ENCODE measurements at regions not wholly inside any gene's neighbourhood (a gene's known extent, or its start where the extent isn't known, plus 50 kb on each side); places are given as distances from the start of the nearest gene placed in this dataset.

GRCh38 chr2:6216234-6216633 lies 524.0 kb downstream of the SOX11 start:
- TF ChIP-seq CTCF (IDR thresholded peaks at IDR 0.05) (no peak), EZH2 (IDR thresholded peaks at IDR 0.05; ENCODE audit: borderline replicate concordance, insufficient read depth, low read depth, low read length, poor library complexity, severe bottlenecking) (no peak)
- H3K27me3 Mint-ChIP-seq, result no peaks in the 10 kb centered on the region
- DNase-seq, result no peak
- CTCF ChIA-PET, result no interaction called here
- Histone ChIP-seq H3K27me3 (replicated peaks in 1 of 4; ENCODE audit: control extremely low read depth in 1 of 4, control insufficient read depth in 3 of 4, insufficient read depth in 4 of 4, low read length in 3 of 4) (no peaks in the 10 kb centered on the region), H3K79me2 (ENCODE audit: control insufficient read depth, insufficient read depth, low read length) (no peaks in the 10 kb centered on the region), H3K4me2 (replicated peaks; ENCODE audit: low read depth, low read length, poor library complexity, severe bottlenecking) (no peak overlapping the region), H3K36me3 (replicated peaks in 1 of 2; ENCODE audit: control extremely low read depth in 1 of 2, control insufficient read depth in 1 of 2, extremely low read depth in 1 of 2, insufficient read depth in 2 of 2, low read length in 1 of 2) (no peaks in the 10 kb centered on the region), H3K4me3 (ENCODE audit: control extremely low read depth in 1 of 5, extremely low read depth in 1 of 5, insufficient read depth in 1 of 5, low read depth in 2 of 5, low read length in 4 of 5) (no peak overlapping the region), H3K9me3 (ENCODE audit: control extremely low read depth in 1 of 3, control insufficient read depth in 2 of 3, insufficient read depth in 1 of 3, low read length in 2 of 3) (peaks cover 0 to 10% (median 0%) of the 10 kb centered on the region in 3 donors), H3K9ac (ENCODE audit: low read length) (no peak overlapping the region), H3K4me1 (ENCODE audit: control insufficient read depth in 2 of 2, insufficient read depth in 2 of 2, low read length in 2 of 2) (peaks cover 3 to 7% of the 10 kb centered on the region in 2 donors), H3K27ac (ENCODE audit: low read length in 2 of 2) (no peak overlapping the region), H4K20me1 (ENCODE audit: control insufficient read depth, insufficient read depth, low read length, poor library complexity, severe bottlenecking) (no peaks in the 10 kb centered on the region), H2AFZ (ENCODE audit: insufficient read depth, low read depth, low read length, poor library complexity, severe bottlenecking) (no peak overlapping the region)
- H3K9me3 Mint-ChIP-seq (ENCODE audit: insufficient read depth), result peaks cover 2% of the 10 kb centered on the region
- ATAC-seq (ENCODE audit: low read depth), result no peak
- H3K4me1 Mint-ChIP-seq, result peaks cover 5% of the 10 kb centered on the region
- POLR2A ChIA-PET, result no interaction called here
- no peak overlapping the region for H3K27ac Mint-ChIP-seq
- no peak overlapping the region for H3K4me3 Mint-ChIP-seq
- WGBS (ENCODE audit: insufficient coverage), result no CpG with 5 or more reads among the region's 2 CpGs
- intact Hi-C loops (cut with micrococcal nuclease), result no loop called here

GRCh38 chr2:6218926-6219325 lies 526.7 kb downstream of the SOX11 start:
- H3K9me3 Mint-ChIP-seq (ENCODE audit: insufficient read depth), result peaks cover 2% of the 10 kb centered on the region
- no peak overlapping the region for H3K9ac ChIP-seq (ENCODE audit: low read length)
- POLR2A ChIA-PET, result no interaction called here
- WGBS (ENCODE audit: insufficient coverage), result 100% methylated on average over 2 of the region's 4 CpGs
- peaks cover 19% of the 10 kb centered on the region for H3K4me1 Mint-ChIP-seq
- DNase-seq, result no peak
- no peak for ATAC-seq (ENCODE audit: low read depth)
- no peaks in the 10 kb centered on the region for H4K20me1 ChIP-seq (ENCODE audit: control insufficient read depth, insufficient read depth, low read length, poor library complexity, severe bottlenecking)
- TF ChIP-seq CTCF (IDR thresholded peaks at IDR 0.05), result no peak
- no peak for TF ChIP-seq EZH2 (IDR thresholded peaks at IDR 0.05; ENCODE audit: borderline replicate concordance, insufficient read depth, low read depth, low read length, poor library complexity, severe bottlenecking)
- H3K27me3 ChIP-seq (replicated peaks in 1 of 4; ENCODE audit: control extremely low read depth in 1 of 4, control insufficient read depth in 3 of 4, insufficient read depth in 4 of 4, low read length in 3 of 4), result no peaks in the 10 kb centered on the region
- H3K4me1 ChIP-seq (ENCODE audit: control insufficient read depth in 2 of 2, insufficient read depth in 2 of 2, low read length in 2 of 2), result peaks cover 15 to 18% of the 10 kb centered on the region in 2 donors
- H3K9me3 ChIP-seq (ENCODE audit: control extremely low read depth in 1 of 3, control insufficient read depth in 2 of 3, insufficient read depth in 1 of 3, low read length in 2 of 3), result peaks cover 0 to 3% (median 0%) of the 10 kb centered on the region in 3 donors
- H3K4me3 ChIP-seq (ENCODE audit: control extremely low read depth in 1 of 5, extremely low read depth in 1 of 5, insufficient read depth in 1 of 5, low read depth in 2 of 5, low read length in 4 of 5), result no peak overlapping the region
- H3K27me3 Mint-ChIP-seq, result no peaks in the 10 kb centered on the region
- no peak overlapping the region for H3K4me2 ChIP-seq (replicated peaks; ENCODE audit: low read depth, low read length, poor library complexity, severe bottlenecking)
- no peaks in the 10 kb centered on the region for H3K36me3 ChIP-seq (replicated peaks in 1 of 2; ENCODE audit: control extremely low read depth in 1 of 2, control insufficient read depth in 1 of 2, extremely low read depth in 1 of 2, insufficient read depth in 2 of 2, low read length in 1 of 2)
- H3K27ac Mint-ChIP-seq, result no peak overlapping the region
- no peak overlapping the region for H2AFZ ChIP-seq (ENCODE audit: insufficient read depth, low read depth, low read length, poor library complexity, severe bottlenecking)
- CTCF ChIA-PET, result no interaction called here
- intact Hi-C loops (cut with micrococcal nuclease), result no loop called here
- no peak overlapping the region for H3K4me3 Mint-ChIP-seq
- no peaks in the 10 kb centered on the region for H3K79me2 ChIP-seq (ENCODE audit: control insufficient read depth, insufficient read depth, low read length)
- no peak overlapping the region for H3K27ac ChIP-seq (ENCODE audit: low read length in 2 of 2)

Measured in B cell (primary cell).